Ishikawa (cell line): ENCODE measurements at regions not wholly inside any gene's neighbourhood (a gene's known extent, or its start where the extent isn't known, plus 50 kb on each side); places are given as distances from the start of the nearest gene placed in this dataset.

ENCODE experiments used
- CEBPB ChIP-seq: IDR thresholded peaks from 2 replicates; pipeline ENCODE4 v1.6.1; 2012
- CREB1 ChIP-seq: IDR thresholded peaks from 2 replicates; pipeline ENCODE4 v1.6.1; 2012; ENCODE audit warnings: low read depth
- EP300 ChIP-seq: IDR thresholded peaks from 2 replicates; pipeline ENCODE4 v1.6.1; 2012; ENCODE audit warnings: borderline replicate concordance
- FOXM1 ChIP-seq: IDR thresholded peaks from 2 replicates; pipeline ENCODE4 v1.6.1; 2012; ENCODE audit warnings: low read depth, borderline replicate concordance
- MAX ChIP-seq: IDR thresholded peaks from 2 replicates; pipeline ENCODE4 v1.6.1; 2012
- RAD21 ChIP-seq: IDR thresholded peaks from 2 replicates; pipeline ENCODE4 v1.6.1; 2012; ENCODE audit warnings: low read depth
- REST ChIP-seq: IDR thresholded peaks from 2 replicates; pipeline ENCODE4 v1.6.1; 2012; ENCODE audit warnings: low read depth, mild to moderate bottlenecking
- TCF12 ChIP-seq: IDR thresholded peaks from 2 replicates; pipeline ENCODE4 v1.6.1; 2012; ENCODE audit warnings: low read depth
- TEAD4 ChIP-seq: IDR thresholded peaks from 2 replicates; pipeline ENCODE4 v1.6.1; 2012
- USF1 ChIP-seq: IDR thresholded peaks from 2 replicates; pipeline ENCODE4 v1.6.1; 2012
- YY1 ChIP-seq: IDR thresholded peaks from 2 replicates; pipeline ENCODE4 v1.6.1; 2012; ENCODE audit warnings: low read depth
- ZBTB7A ChIP-seq: IDR thresholded peaks from 2 replicates; pipeline ENCODE4 v1.6.1; 2012; ENCODE audit warnings: low read depth

GRCh38 chr21:16644685-16645084, 868.2 kb upstream of the CXADR start:
- TF ChIP-seq CREB1 (no peak), FOXM1 (no peak), EP300 (no peak), MAX (no peak), USF1 (no peak), RAD21 (no peak), ZBTB7A (no peak), YY1 (no peak), REST (no peak), CEBPB (no peak), TEAD4 (no peak), TCF12 (no peak)
